Suprapubic skin (tissue), 4 donors: ENCODE measurements at regions not wholly inside any gene's neighbourhood (a gene's known extent, or its start where the extent isn't known, plus 50 kb on each side); places are given as distances from the start of the nearest gene placed in this dataset.
A peak's percentile ranks its signal among the peaks of the same experiment; 100 is the strongest.

Experiments used
- DNase-seq, 2 donors: peaks; one replicate each; pipeline ENCODE4 v3.0.0-alpha.2; 2019; ENCODE audit warnings: low spot score in 2 of 2
- H3K27ac ChIP-seq: fragments of 200-600 bp; sonication (generic); one replicate; pipeline ENCODE4 v1.5.1; 2019
- H3K27me3 ChIP-seq: fragments of 200-600 bp; sonication (generic); one replicate; pipeline ENCODE4 v1.5.1; 2019
- H3K36me3 ChIP-seq: fragments of 200-600 bp; sonication (generic); one replicate; pipeline ENCODE4 v1.5.1; 2019
- H3K4me1 ChIP-seq: fragments of 200-600 bp; sonication (generic); one replicate; pipeline ENCODE4 v1.5.1; 2019
- H3K4me3 ChIP-seq: fragments of 200-600 bp; sonication (generic); one replicate; pipeline ENCODE4 v1.5.1; 2019; ENCODE audit warnings: mild to moderate bottlenecking
- H3K9me3 ChIP-seq: fragments of 200-600 bp; sonication (generic); one replicate; pipeline ENCODE4 v1.5.1; 2019
- EP300 ChIP-seq: sonication (generic); formaldehyde crosslinking; IDR thresholded peaks from one replicate; pipeline ENCODE4 v1.6.1; 2017; ENCODE audit warnings: antibody characterized with exemption
- POLR2A ChIP-seq, 2 donors: fragments of 450-650 bp; IDR thresholded peaks; one replicate each; pipeline ENCODE4 v1.6.1; 2017; ENCODE audit warnings: antibody characterized with exemption in 2 of 2, mild to moderate bottlenecking in 2 of 2, moderate library complexity in 2 of 2
- POLR2AphosphoS5 ChIP-seq, 3 donors: sonication (generic); formaldehyde crosslinking; IDR thresholded peaks; one replicate each; pipeline ENCODE4 v1.6.1; 2017; ENCODE audit warnings: antibody characterized with exemption in 3 of 3
- WGBS: methylation state at CpG from one replicate; pipeline ENCODE4 v1.1.5; 2018; 5-methylcytosine and 5-hydroxymethylcytosine counted together
- TF ChIP-seq, protein P1 (sequence below), 2 donors: fragments of 200-600 bp in 1 of 2; fragments of 450-650 bp in 1 of 2; sonication (generic) in 1 of 2; IDR thresholded peaks; one replicate each; pipeline ENCODE4 v1.5.1; 2016 to 2019; ENCODE audit warnings: antibody characterized with exemption in 2 of 2, mild to moderate bottlenecking in 1 of 2, moderate library complexity in 1 of 2

DNA sequence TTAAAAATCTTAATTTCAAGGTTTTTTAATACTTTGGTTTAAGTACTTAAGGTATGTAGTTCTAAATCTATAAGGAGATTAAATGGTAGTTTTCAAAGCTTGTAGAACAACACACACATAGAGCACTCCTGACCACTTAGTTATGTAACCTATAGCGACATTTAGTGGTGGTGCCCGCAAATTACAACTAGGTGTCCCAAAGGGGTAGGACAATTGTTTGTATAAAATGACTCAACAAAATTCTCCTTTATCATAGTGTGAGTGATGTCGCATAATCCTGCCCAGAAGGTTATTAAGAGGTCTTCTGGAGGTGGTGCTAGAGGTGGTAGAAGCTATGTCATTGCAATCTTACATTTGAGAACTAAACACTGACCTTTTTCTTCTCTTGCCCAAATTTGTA lies 373.0 kb upstream of the RASGEF1B start:
- Histone ChIP-seq H3K9me3 (no peaks in the 10 kb centered on the region), H3K27ac (no peak overlapping the region), H3K4me1 (no peaks in the 10 kb centered on the region), H3K36me3 (no peaks in the 10 kb centered on the region), H3K27me3 (no peaks in the 10 kb centered on the region), H3K4me3 (no peak overlapping the region)
- WGBS, result 2% methylated on average over 3 of the region's 3 CpGs
- DNase-seq, result peak in 1 of 2 donors; percentile 79
- TF ChIP-seq POLR2AphosphoS5 (IDR thresholded peaks at IDR 0.05), result no peak
- TF ChIP-seq, protein P1, sequence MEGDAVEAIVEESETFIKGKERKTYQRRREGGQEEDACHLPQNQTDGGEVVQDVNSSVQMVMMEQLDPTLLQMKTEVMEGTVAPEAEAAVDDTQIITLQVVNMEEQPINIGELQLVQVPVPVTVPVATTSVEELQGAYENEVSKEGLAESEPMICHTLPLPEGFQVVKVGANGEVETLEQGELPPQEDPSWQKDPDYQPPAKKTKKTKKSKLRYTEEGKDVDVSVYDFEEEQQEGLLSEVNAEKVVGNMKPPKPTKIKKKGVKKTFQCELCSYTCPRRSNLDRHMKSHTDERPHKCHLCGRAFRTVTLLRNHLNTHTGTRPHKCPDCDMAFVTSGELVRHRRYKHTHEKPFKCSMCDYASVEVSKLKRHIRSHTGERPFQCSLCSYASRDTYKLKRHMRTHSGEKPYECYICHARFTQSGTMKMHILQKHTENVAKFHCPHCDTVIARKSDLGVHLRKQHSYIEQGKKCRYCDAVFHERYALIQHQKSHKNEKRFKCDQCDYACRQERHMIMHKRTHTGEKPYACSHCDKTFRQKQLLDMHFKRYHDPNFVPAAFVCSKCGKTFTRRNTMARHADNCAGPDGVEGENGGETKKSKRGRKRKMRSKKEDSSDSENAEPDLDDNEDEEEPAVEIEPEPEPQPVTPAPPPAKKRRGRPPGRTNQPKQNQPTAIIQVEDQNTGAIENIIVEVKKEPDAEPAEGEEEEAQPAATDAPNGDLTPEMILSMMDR (IDR thresholded peaks at IDR 0.05), result peak; percentile 65 to 77

DNA sequence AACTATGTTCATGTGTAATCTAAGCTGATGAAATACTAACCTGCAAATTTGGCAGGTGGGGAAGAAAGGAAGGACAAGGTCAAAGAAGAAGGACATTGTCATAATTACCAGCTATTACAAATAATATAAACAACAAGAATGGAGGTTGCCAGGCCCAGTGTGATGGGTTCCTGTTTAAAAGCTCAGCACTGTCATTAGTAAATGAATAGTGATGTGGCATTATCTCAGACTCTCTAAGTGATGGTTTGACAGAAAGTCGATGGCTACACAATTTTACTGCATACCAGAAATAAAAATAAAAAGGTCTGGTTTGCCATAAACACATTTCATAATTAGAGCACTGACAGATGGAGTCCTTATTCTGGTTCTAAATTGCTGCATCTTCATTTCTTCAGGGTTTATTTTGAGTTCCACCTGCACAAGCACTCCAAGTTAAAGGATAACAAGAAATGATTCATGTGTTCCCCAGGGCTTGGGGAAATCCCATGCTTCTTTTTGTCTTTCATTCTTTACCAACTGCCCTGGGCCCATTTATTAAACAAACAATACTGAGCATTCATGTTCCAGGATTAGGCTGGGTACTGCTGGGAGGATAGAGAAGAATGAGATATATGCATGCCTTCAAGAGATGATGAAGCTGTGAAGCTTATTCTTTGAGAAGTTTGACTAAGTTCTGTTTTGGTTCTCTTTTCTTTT lies 367.8 kb upstream of the RASGEF1B start:
- no peak for TF ChIP-seq POLR2AphosphoS5 (IDR thresholded peaks at IDR 0.05)
- TF ChIP-seq, protein P1 (IDR thresholded peaks at IDR 0.05), result no peak
- TF ChIP-seq POLR2A (IDR thresholded peaks at IDR 0.05), result no peak
- TF ChIP-seq EP300, result no peak
- Histone ChIP-seq H3K27me3 (no peaks in the 10 kb centered on the region), H3K9me3 (no peaks in the 10 kb centered on the region), H3K36me3 (no peaks in the 10 kb centered on the region), H3K4me3 (no peak overlapping the region), H3K27ac (no peak overlapping the region), H3K4me1 (no peaks in the 10 kb centered on the region)
- WGBS, result 35% methylated on average over 1 of the region's 1 CpG
- DNase-seq, result no peak

DNA sequence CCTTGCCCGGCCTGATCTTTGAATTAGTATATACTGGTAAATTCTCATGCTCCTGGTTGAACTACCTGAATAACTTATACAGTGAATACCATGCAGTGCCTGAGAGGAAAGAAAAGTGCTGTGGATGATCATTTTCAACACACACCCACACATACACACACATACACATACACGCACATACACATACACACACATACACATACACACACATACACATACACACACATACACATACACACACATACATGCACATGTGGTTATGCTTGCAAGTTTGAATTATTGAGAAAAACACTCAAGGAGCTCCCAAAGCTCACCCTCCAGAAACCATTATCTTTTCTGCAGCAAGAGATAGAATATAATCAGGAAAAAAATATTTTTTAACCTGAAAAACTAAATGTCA lies 366.9 kb upstream of the RASGEF1B start:
- Histone ChIP-seq H3K9me3 (no peaks in the 10 kb centered on the region), H3K27ac (no peak overlapping the region), H3K36me3 (no peaks in the 10 kb centered on the region), H3K4me1 (no peaks in the 10 kb centered on the region), H3K4me3 (no peak overlapping the region), H3K27me3 (no peaks in the 10 kb centered on the region)
- no peak for DNase-seq
- TF ChIP-seq, protein P1 (IDR thresholded peaks at IDR 0.05), result no peak
- TF ChIP-seq POLR2A (IDR thresholded peaks at IDR 0.05), result no peak
- TF ChIP-seq EP300, result no peak
- no peak for TF ChIP-seq POLR2AphosphoS5 (IDR thresholded peaks at IDR 0.05)
- 97% methylated on average over 2 of the region's 2 CpGs for WGBS

DNA sequence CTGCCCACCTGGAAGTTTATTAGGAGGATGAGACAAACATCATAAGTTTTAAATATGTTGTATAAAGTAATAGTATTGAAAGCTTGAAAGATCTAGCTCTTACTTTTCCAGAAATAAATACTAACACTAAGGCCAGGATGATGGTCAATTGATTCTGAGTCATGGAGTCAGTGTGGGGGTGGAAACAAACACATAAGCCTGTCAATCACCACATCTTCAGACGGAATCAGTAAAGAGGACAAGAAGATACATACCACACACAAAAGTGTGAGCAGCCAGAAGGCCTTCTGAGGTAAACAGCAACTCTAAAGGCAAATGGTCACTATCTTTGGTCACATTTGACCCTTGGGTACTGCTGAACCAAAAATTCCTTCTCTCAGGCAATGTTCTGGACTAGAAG lies 365.0 kb upstream of the RASGEF1B start:
- Histone ChIP-seq H3K27ac (no peak overlapping the region), H3K36me3 (no peaks in the 10 kb centered on the region), H3K4me1 (no peaks in the 10 kb centered on the region), H3K27me3 (no peaks in the 10 kb centered on the region), H3K4me3 (no peak overlapping the region), H3K9me3 (no peaks in the 10 kb centered on the region)
- 82% methylated on average over 1 of the region's 1 CpG for WGBS
- TF ChIP-seq POLR2AphosphoS5 (IDR thresholded peaks at IDR 0.05) (no peak), POLR2A (IDR thresholded peaks at IDR 0.05) (no peak), EP300 (no peak)
- TF ChIP-seq, protein P1 (IDR thresholded peaks at IDR 0.05), result no peak
- DNase-seq, result no peak

DNA sequence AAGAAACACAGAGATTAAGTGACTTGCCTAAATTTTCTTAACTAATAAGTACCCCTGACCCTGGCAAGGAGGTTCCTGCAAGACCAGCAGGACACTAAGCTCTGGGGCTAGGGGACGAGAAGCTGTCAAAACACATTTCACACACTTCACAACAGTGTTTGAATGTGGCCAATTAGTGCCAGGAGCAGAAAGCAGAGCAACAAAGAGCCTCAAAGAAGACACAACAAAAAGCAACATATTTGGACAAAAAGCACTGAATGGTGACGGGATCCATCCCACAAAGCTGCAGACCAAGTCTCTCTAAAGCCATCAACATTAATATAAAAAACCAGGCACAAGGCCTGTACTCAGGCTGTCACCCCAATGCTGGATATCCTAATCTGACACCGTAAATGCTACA lies 361.9 kb upstream of the RASGEF1B start:
- Histone ChIP-seq H3K9me3 (no peaks in the 10 kb centered on the region), H3K4me1 (no peaks in the 10 kb centered on the region), H3K4me3 (no peak overlapping the region), H3K36me3 (no peaks in the 10 kb centered on the region), H3K27ac (no peak overlapping the region), H3K27me3 (no peaks in the 10 kb centered on the region)
- no peak for DNase-seq
- TF ChIP-seq POLR2A (IDR thresholded peaks at IDR 0.05), result no peak
- 93% methylated on average over 3 of the region's 3 CpGs for WGBS

DNA sequence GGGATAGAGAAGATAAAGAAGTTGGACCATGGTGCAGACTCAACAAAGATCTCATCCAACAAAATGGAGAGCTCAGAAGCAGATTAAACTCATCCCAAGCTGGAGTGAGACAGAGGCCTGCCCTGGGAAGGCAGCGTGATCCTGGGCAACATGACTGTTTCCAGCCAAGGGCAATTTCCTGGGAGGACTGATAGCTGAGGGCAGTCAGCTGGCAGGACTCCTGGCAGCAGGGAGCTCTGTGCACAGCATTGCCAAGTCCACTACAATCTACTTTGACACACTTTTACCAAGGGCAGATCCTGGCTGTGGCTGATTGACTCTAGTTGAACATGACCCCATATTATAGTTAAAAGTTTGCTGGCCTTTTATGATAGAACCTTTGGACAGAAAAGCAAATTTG lies 357.3 kb upstream of the RASGEF1B start:
- Histone ChIP-seq H3K27me3 (no peaks in the 10 kb centered on the region), H3K4me1 (no peaks in the 10 kb centered on the region), H3K4me3 (no peak overlapping the region), H3K27ac (no peak overlapping the region), H3K9me3 (no peaks in the 10 kb centered on the region), H3K36me3 (no peaks in the 10 kb centered on the region)
- WGBS, result 79% methylated on average over 1 of the region's 1 CpG
- DNase-seq, result no peak
- TF ChIP-seq POLR2A (IDR thresholded peaks at IDR 0.05), result no peak
- TF ChIP-seq POLR2AphosphoS5 (IDR thresholded peaks at IDR 0.05), result no peak
- TF ChIP-seq, protein P1 (IDR thresholded peaks at IDR 0.05), result no peak
- TF ChIP-seq EP300, result no peak
